ENCODE measurements at regions not wholly inside any gene's neighbourhood (a gene's known extent, or its start where the extent isn't known, plus 50 kb on each side); places are given as distances from the start of the nearest gene placed in this dataset.

GRCh38 chr14:106044949-106045596 lies 518.7 kb downstream of the TMEM121 start:
- TF ChIP-seq EP300 (IDR thresholded peaks at IDR 0.05) (no peak), CTCF (IDR thresholded peaks at IDR 0.05) (peak in 4 of 7 experiments; percentile 14 to 33 (median 26)), POLR2A (IDR thresholded peaks at IDR 0.05) (no peak)

Measured in stomach (tissue), 4 donors.